GM12878 (cell line): ENCODE measurements at regions not wholly inside any gene's neighbourhood (a gene's known extent, or its start where the extent isn't known, plus 50 kb on each side); places are given as distances from the start of the nearest gene placed in this dataset.

Source experiments
- ATAC-seq: fragments of 200-7000 bp; cut with Tn5 transposase; 3 replicates; pipeline ENCODE4 v1.9.1; 2020; ENCODE audit warnings: mild to moderate bottlenecking, moderate library complexity
- BruUV-seq: library from RNA; stranded (reverse); fragments of 400-500 nt; replicated peaks from 2 replicates; lab custom pipeline; 2021; lab: Mats Ljungman, UMichigan
- CTCF ChIA-PET: fragments of 300-600 bp; sonication (Branson Sonifier 250); formaldehyde crosslinking; extraction: SDS; loops from one replicate; lab custom pipeline; 2021; ENCODE audit warnings: inconsistent platforms; lab: Yijun Ruan, JAX
- POLR2A ChIA-PET: fragments of 350-600 bp; formaldehyde crosslinking; extraction: SDS; loops from one replicate; lab custom pipeline; 2021; ENCODE audit warnings: inconsistent platforms; lab: Charles Lee
- RAD21 ChIA-PET: fragments of 300-600 bp; sonication (Branson Sonifier 250); formaldehyde crosslinking; loops from one replicate; lab custom pipeline; 2023; ENCODE audit warnings: antibody characterized with exemption; ENCODE audit not compliant: unreplicated experiment; lab: Charles Lee
- SMC1A ChIA-PET: fragments of 300-600 bp; sonication (Branson Sonifier 250); formaldehyde crosslinking; loops from one replicate; lab custom pipeline; 2023; ENCODE audit not compliant: unreplicated experiment, uncharacterized antibody; lab: Charles Lee
- DNase-seq: peaks from one replicate; pipeline ENCODE4 v3.0.0-alpha.2; 2011; ENCODE audit warnings: low read depth, low spot score
- FAIRE-seq: peaks from 3 replicates; lab custom pipeline; 2011; peaks lifted over from hg19 to GRCh38; lab: Jason Lieb, UNC
- H2AFZ ChIP-seq: 2 replicates; pipeline ENCODE4 v1.6.0; 2011; ENCODE audit warnings: low read depth, low read length, control low read depth; ENCODE audit not compliant: control insufficient read depth
- H3K27ac ChIP-seq: 2 replicates; pipeline ENCODE4 v1.5.1; 2011; ENCODE audit warnings: control low read depth; ENCODE audit not compliant: control insufficient read depth, insufficient read depth
- H3K27me3 ChIP-seq, 2 experiments: replicated peaks in 1 of 2; 2 replicates each; pipeline versions ENCODE4 v1.6.0 to v1.6.1; 2011; ENCODE audit warnings: low read length in 1 of 2; ENCODE audit not compliant: control insufficient read depth in 2 of 2, insufficient read depth in 2 of 2
- H3K36me3 ChIP-seq, 2 experiments: 2 replicates each; pipeline ENCODE4 v1.5.1; 2011; ENCODE audit warnings: low read length in 1 of 2; ENCODE audit not compliant: control insufficient read depth in 2 of 2, insufficient read depth in 2 of 2
- H3K4me1 ChIP-seq: 2 replicates; pipeline ENCODE4 v1.6.1; 2011; ENCODE audit warnings: mild to moderate bottlenecking, low read length, moderate library complexity, mixed read lengths; ENCODE audit not compliant: control insufficient read depth, insufficient read depth
- H3K4me2 ChIP-seq: 2 replicates; pipeline ENCODE4 v1.6.0; 2011; ENCODE audit warnings: control low read depth; ENCODE audit not compliant: control insufficient read depth, insufficient read depth
- H3K4me3 ChIP-seq: fragments of 200-600 bp; sonication (generic); 2 replicates; pipeline ENCODE4 v1.5.1; 2016
- H3K79me2 ChIP-seq: 2 replicates; pipeline ENCODE4 v1.6.0; 2011; ENCODE audit warnings: low read length; ENCODE audit not compliant: control insufficient read depth, insufficient read depth
- H3K9ac ChIP-seq: 2 replicates; pipeline ENCODE4 v1.8.0; 2011; ENCODE audit warnings: low read length, control low read depth, mixed read lengths; ENCODE audit not compliant: control insufficient read depth, insufficient read depth
- H3K9me3 ChIP-seq: replicated peaks from 3 replicates; pipeline ENCODE4 v1.5.1; 2011; ENCODE audit warnings: mild to moderate bottlenecking, low read length; ENCODE audit not compliant: control insufficient read depth, insufficient read depth
- H4K20me1 ChIP-seq: 2 replicates; pipeline ENCODE4 v1.6.0; 2011; ENCODE audit not compliant: control insufficient read depth, insufficient read depth
- ESRRA ChIP-seq: IDR thresholded peaks from 2 replicates; pipeline ENCODE4 v1.6.1; 2012; ENCODE audit warnings: mild to moderate bottlenecking, low read length, improper control_type of control experiment
- ETV6 ChIP-seq, 2 experiments: fragments of 450-650 bp in 1 of 2; IDR thresholded peaks in 1 of 2; conservative IDR thresholded peaks in 1 of 2; 2 replicates each; pipeline ENCODE4 v1.6.1; 2014; ENCODE audit warnings: antibody characterized with exemption in 1 of 2, borderline replicate concordance in 1 of 2, low read depth in 1 of 2, mild to moderate bottlenecking in 1 of 2, moderate library complexity in 1 of 2
- GATAD2B ChIP-seq: fragments of 450-650 bp; conservative IDR thresholded peaks from 2 replicates; pipeline ENCODE4 v1.6.1; 2017; ENCODE audit warnings: low read depth, mild to moderate bottlenecking, moderate library complexity
- LARP7 ChIP-seq: fragments of 450-650 bp; IDR thresholded peaks from 2 replicates; pipeline ENCODE4 v1.6.1; 2017; ENCODE audit warnings: mild to moderate bottlenecking
- MEF2A ChIP-seq: IDR thresholded peaks from 2 replicates; pipeline ENCODE4 v1.6.1; 2011; ENCODE audit warnings: low read depth, mild to moderate bottlenecking, low read length, moderate library complexity; ENCODE audit not compliant: insufficient read depth
- MYC ChIP-seq: IDR thresholded peaks from 2 replicates; pipeline ENCODE4 v1.6.1; 2011; ENCODE audit warnings: mild to moderate bottlenecking, low read length, moderate library complexity, inconsistent platforms; ENCODE audit not compliant: insufficient read depth, insufficient replicate concordance, insufficient read length, severe bottlenecking
- POLR2A ChIP-seq: IDR thresholded peaks from 2 replicates; pipeline ENCODE4 v1.6.1; 2011; ENCODE audit warnings: low read depth, mild to moderate bottlenecking, low read length
- RAD21 ChIP-seq: IDR thresholded peaks from 2 replicates; pipeline ENCODE4 v1.6.1; 2011; ENCODE audit warnings: mild to moderate bottlenecking, low read depth, low read length, moderate library complexity; ENCODE audit not compliant: insufficient read depth
- RFX5 ChIP-seq: IDR thresholded peaks from 2 replicates; pipeline ENCODE4 v1.6.1; 2011; ENCODE audit warnings: low read depth, low read length, improper control_type of control experiment
- SMAD1 ChIP-seq: fragments of 450-650 bp; IDR thresholded peaks from 2 replicates; pipeline ENCODE4 v1.6.1; 2018; ENCODE audit warnings: mild to moderate bottlenecking, low read depth; ENCODE audit not compliant: partially characterized antibody
- SMC3 ChIP-seq: IDR thresholded peaks from 2 replicates; pipeline ENCODE4 v1.6.1; 2011; ENCODE audit warnings: low read length, improper control_type of control experiment, borderline replicate concordance
- SPI1 ChIP-seq: IDR thresholded peaks from 2 replicates; pipeline ENCODE4 v1.6.1; 2011; ENCODE audit warnings: low read depth, mild to moderate bottlenecking, low read length, moderate library complexity, borderline replicate concordance; ENCODE audit not compliant: insufficient read depth
- STAT3 ChIP-seq: IDR thresholded peaks from 2 replicates; pipeline ENCODE4 v1.6.1; 2011; ENCODE audit warnings: low read depth, low read length, improper control_type of control experiment
- SUPT20H ChIP-seq: IDR thresholded peaks from 2 replicates; pipeline ENCODE4 v1.6.1; 2011; ENCODE audit warnings: low read depth, mild to moderate bottlenecking, low read length, moderate library complexity, borderline replicate concordance; ENCODE audit not compliant: control insufficient read depth
- WGBS: methylation state at CpG from one replicate; pipeline ENCODE4 v1.1.6; 2016; ENCODE audit warnings: low lambda C conversion rate; ENCODE audit not compliant: insufficient replicate concordance, insufficient coverage; ENCODE audit errors: missing lambda C conversion rate; 5-methylcytosine and 5-hydroxymethylcytosine counted together
- in situ Hi-C: fragments of 300-500 bp; cut with MboI; formaldehyde crosslinking; loops from 9 replicates; pipeline ENCODE4 v1.14.3; 2018; ENCODE audit warnings: mixed read lengths
- intact Hi-C: fragments of 100-400 bp; cut with micrococcal nuclease; formaldehyde crosslinking; loops from one replicate; pipeline ENCODE4 v1.14.2; 2022; ENCODE audit not compliant: unreplicated experiment
- TF ChIP-seq, protein P1 (sequence below): IDR thresholded peaks from 2 replicates; pipeline ENCODE4 v1.6.1; 2012; ENCODE audit warnings: low read depth, low read length, improper control_type of control experiment
- TF ChIP-seq, protein P2 (sequence below): IDR thresholded peaks from 2 replicates; pipeline ENCODE4 v1.6.1; 2011; ENCODE audit warnings: borderline replicate concordance, low read depth, mild to moderate bottlenecking, moderate library complexity, mixed read lengths, low read length; ENCODE audit not compliant: insufficient read depth; ENCODE audit errors: extremely low read length
- TF ChIP-seq, protein P3 (sequence below): IDR thresholded peaks from 2 replicates; pipeline ENCODE4 v1.6.1; 2011; ENCODE audit warnings: low read depth, low read length, improper control_type of control experiment, borderline replicate concordance
- TF ChIP-seq, protein P4 (sequence below): IDR thresholded peaks from 2 replicates; pipeline ENCODE4 v1.6.1; 2012; ENCODE audit warnings: low read length, inconsistent platforms

DNA sequence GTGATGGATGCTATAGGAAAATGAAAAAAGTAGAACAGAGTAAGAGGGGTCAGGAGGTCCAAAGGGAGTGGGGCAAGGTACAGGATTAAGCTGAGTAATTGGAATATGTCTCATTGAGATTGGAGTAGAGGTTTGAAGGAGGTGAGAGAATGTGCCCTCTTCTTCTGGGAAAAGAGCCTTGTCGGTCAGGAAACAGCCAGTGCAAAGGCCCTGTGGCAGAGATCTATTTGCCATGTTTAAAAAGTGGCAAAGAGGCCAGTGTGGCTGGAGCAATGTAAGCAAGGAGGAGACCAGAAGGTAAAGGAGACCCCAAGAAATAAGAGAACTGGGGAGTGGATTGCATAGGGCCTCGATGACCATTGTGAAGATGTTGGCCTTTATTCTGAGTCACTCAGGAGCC is 706.5 kb downstream of the MED13L start:
- Histone ChIP-seq H2AFZ (no peak overlapping the region), H3K4me3 (no peak overlapping the region), H3K36me3 (no peaks in the 10 kb centered on the region), H3K4me1 (peaks cover 17% of the 10 kb centered on the region), H3K79me2 (no peaks in the 10 kb centered on the region), H3K4me2 (no peak overlapping the region), H3K9me3 (no peaks in the 10 kb centered on the region; the same call in 1 of the 3 replicates), H3K9ac (no peak overlapping the region), H3K27ac (no peak overlapping the region), H4K20me1 (no peaks in the 10 kb centered on the region), H3K27me3 (no peaks in the 10 kb centered on the region)
- TF ChIP-seq, protein P1, sequence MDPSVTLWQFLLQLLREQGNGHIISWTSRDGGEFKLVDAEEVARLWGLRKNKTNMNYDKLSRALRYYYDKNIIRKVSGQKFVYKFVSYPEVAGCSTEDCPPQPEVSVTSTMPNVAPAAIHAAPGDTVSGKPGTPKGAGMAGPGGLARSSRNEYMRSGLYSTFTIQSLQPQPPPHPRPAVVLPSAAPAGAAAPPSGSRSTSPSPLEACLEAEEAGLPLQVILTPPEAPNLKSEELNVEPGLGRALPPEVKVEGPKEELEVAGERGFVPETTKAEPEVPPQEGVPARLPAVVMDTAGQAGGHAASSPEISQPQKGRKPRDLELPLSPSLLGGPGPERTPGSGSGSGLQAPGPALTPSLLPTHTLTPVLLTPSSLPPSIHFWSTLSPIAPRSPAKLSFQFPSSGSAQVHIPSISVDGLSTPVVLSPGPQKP: no peak
- TF ChIP-seq ESRRA: no peak
- no peak for TF ChIP-seq GATAD2B
- TF ChIP-seq, protein P2, sequence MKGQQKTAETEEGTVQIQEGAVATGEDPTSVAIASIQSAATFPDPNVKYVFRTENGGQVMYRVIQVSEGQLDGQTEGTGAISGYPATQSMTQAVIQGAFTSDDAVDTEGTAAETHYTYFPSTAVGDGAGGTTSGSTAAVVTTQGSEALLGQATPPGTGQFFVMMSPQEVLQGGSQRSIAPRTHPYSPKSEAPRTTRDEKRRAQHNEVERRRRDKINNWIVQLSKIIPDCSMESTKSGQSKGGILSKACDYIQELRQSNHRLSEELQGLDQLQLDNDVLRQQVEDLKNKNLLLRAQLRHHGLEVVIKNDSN: no peak
- no peak for TF ChIP-seq MYC
- TF ChIP-seq ETV6 (conservative IDR thresholded peaks at IDR 0.05 in 1 of 2, IDR thresholded peaks at IDR 0.05 in 1 of 2; ENCODE audit: borderline replicate concordance in 1 of 2, low read depth in 1 of 2): no peak
- TF ChIP-seq RFX5: no peak
- TF ChIP-seq SMC3: no peak
- no peak for TF ChIP-seq RAD21
- no peak for TF ChIP-seq POLR2A
- TF ChIP-seq SPI1: no peak
- TF ChIP-seq STAT3: no peak
- no peak for TF ChIP-seq MEF2A
- TF ChIP-seq, protein P3, sequence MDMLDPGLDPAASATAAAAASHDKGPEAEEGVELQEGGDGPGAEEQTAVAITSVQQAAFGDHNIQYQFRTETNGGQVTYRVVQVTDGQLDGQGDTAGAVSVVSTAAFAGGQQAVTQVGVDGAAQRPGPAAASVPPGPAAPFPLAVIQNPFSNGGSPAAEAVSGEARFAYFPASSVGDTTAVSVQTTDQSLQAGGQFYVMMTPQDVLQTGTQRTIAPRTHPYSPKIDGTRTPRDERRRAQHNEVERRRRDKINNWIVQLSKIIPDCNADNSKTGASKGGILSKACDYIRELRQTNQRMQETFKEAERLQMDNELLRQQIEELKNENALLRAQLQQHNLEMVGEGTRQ: no peak
- TF ChIP-seq SMAD1: no peak
- no peak for TF ChIP-seq LARP7
- TF ChIP-seq SUPT20H: no peak
- TF ChIP-seq, protein P4, sequence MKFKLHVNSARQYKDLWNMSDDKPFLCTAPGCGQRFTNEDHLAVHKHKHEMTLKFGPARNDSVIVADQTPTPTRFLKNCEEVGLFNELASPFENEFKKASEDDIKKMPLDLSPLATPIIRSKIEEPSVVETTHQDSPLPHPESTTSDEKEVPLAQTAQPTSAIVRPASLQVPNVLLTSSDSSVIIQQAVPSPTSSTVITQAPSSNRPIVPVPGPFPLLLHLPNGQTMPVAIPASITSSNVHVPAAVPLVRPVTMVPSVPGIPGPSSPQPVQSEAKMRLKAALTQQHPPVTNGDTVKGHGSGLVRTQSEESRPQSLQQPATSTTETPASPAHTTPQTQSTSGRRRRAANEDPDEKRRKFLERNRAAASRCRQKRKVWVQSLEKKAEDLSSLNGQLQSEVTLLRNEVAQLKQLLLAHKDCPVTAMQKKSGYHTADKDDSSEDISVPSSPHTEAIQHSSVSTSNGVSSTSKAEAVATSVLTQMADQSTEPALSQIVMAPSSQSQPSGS: no peak
- ChIA-PET CTCF (no interaction called here), POLR2A (no interaction called here), SMC1A (no interaction called here), RAD21 (no interaction called here)
- DNase-seq (no peak), ATAC-seq (no peak), FAIRE-seq (no peak)
- intact Hi-C loops: no loop called here
- no TSS peak for BruUV-seq
- WGBS: 69% methylated on average over 2 of the region's 2 CpGs
- in situ Hi-C loops: no loop called here
